ENCODE measurements at regions not wholly inside any gene's neighbourhood (a gene's known extent, or its start where the extent isn't known, plus 50 kb on each side); places are given as distances from the start of the nearest gene placed in this dataset.

DNA sequence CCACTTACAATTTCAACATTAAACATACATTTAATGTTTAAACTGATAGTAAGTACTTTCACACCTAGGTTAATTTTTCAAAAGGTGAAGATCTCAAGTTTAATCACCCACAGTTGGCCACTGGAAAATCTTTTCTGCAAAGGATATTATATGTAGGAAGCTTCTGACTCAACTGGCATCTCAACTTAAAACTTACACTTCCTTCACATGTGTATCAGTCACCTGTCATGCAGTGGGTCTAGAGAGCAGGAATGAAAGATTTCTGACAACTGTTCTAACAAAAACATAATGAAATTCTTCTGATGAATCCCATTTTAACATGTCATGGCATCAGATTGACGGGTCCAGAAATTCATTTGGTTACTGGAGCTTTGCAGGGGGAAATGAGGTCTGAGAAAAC is 192.8 kb downstream of the KLHL28 start:
- Histone ChIP-seq H3K4me3 (ENCODE audit: insufficient read depth, low read depth, low read length, poor library complexity, severe bottlenecking) (no peak overlapping the region), H3K36me3 (ENCODE audit: control insufficient read depth, insufficient read depth, low read length) (no peaks in the 10 kb centered on the region), H3K27ac (ENCODE audit: insufficient read depth, low read length, poor library complexity, severe bottlenecking) (no peak overlapping the region), H3K4me1 (ENCODE audit: control insufficient read depth, insufficient read depth, low read length, poor library complexity, severe bottlenecking) (no peaks in the 10 kb centered on the region), H3K9me3 (ENCODE audit: control insufficient read depth, low read length) (no peaks in the 10 kb centered on the region), H3K27me3 (replicated peaks; ENCODE audit: control insufficient read depth, insufficient read depth, low read length, poor library complexity, severe bottlenecking) (no peaks in the 10 kb centered on the region)
- no peak for DNase-seq

DNA sequence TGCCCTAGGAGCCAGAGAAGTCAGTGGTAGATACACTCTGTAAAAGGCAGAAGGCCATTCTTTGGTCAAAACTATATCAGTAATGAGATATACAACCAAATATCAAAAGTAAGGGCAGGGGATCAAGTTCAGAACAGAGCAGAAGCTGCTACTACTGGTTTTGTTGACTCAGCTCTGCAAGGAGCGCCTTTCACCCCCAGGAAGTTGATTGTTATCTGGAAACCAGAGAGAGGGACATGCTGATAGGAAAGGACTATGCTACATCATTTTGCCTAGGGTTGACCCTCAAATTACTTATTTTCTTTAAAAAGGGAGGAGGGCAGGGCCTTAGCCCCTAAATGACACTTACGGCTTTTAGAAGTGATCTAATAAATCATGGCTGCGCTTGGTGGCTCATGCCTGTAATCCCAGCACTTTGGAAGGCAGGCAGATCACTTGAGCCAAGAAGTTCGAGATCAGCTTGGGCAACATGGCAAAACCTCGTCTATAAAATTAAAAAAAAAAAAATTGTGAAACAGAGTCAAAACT is 194.0 kb downstream of the KLHL28 start:
- H3K36me3 ChIP-seq (ENCODE audit: control insufficient read depth, insufficient read depth, low read length), result no peaks in the 10 kb centered on the region

GRCh38 chr14:44766285-44766684 is 195.5 kb downstream of the KLHL28 start:
- no peak overlapping the region for H3K27ac ChIP-seq (ENCODE audit: insufficient read depth, low read length, poor library complexity, severe bottlenecking)
- no peak for DNase-seq
- no peaks in the 10 kb centered on the region for H3K36me3 ChIP-seq (ENCODE audit: control insufficient read depth, insufficient read depth, low read length)
- H3K27me3 ChIP-seq (replicated peaks; ENCODE audit: control insufficient read depth, insufficient read depth, low read length, poor library complexity, severe bottlenecking), result no peaks in the 10 kb centered on the region
- H3K9me3 ChIP-seq (ENCODE audit: control insufficient read depth, low read length), result no peaks in the 10 kb centered on the region
- H3K4me3 ChIP-seq (ENCODE audit: insufficient read depth, low read depth, low read length, poor library complexity, severe bottlenecking), result no peak overlapping the region
- H3K4me1 ChIP-seq (ENCODE audit: control insufficient read depth, insufficient read depth, low read length, poor library complexity, severe bottlenecking), result no peaks in the 10 kb centered on the region

More for the DNA sequence above, 194.0 kb downstream of the KLHL28 start:
- H3K27ac ChIP-seq (ENCODE audit: insufficient read depth, low read length, poor library complexity, severe bottlenecking), result no peak overlapping the region
- H3K4me3 ChIP-seq (ENCODE audit: insufficient read depth, low read depth, low read length, poor library complexity, severe bottlenecking), result no peak overlapping the region
- H3K4me1 ChIP-seq (ENCODE audit: control insufficient read depth, insufficient read depth, low read length, poor library complexity, severe bottlenecking), result no peaks in the 10 kb centered on the region
- no peaks in the 10 kb centered on the region for H3K9me3 ChIP-seq (ENCODE audit: control insufficient read depth, low read length)
- DNase-seq, result no peak
- no peaks in the 10 kb centered on the region for H3K27me3 ChIP-seq (replicated peaks; ENCODE audit: control insufficient read depth, insufficient read depth, low read length, poor library complexity, severe bottlenecking)

DNA sequence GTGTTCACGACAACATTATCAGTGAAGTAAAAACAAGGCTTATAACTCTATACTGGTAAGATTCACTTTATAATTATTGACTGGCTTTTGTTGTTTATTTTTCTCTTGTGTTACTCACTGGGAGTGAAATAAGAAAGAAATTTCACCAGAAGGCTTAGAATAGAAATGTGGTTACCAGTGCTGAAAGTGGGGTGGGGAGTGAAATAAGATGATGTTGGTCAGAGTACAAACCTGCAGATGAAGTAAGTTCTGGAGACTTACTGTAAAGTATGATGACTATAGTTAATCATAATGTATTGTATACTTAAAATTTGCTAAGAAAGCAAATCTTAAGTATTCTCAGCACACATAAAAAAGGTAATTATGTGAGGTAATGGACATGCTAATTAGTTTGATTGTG is 198.4 kb downstream of the KLHL28 start:
- H3K4me3 ChIP-seq (ENCODE audit: insufficient read depth, low read depth, low read length, poor library complexity, severe bottlenecking), result no peak overlapping the region
- H3K9me3 ChIP-seq (ENCODE audit: control insufficient read depth, low read length), result no peaks in the 10 kb centered on the region
- no peaks in the 10 kb centered on the region for H3K27me3 ChIP-seq (replicated peaks; ENCODE audit: control insufficient read depth, insufficient read depth, low read length, poor library complexity, severe bottlenecking)
- DNase-seq, result no peak
- H3K36me3 ChIP-seq (ENCODE audit: control insufficient read depth, insufficient read depth, low read length), result no peaks in the 10 kb centered on the region
- no peak overlapping the region for H3K27ac ChIP-seq (ENCODE audit: insufficient read depth, low read length, poor library complexity, severe bottlenecking)
- no peaks in the 10 kb centered on the region for H3K4me1 ChIP-seq (ENCODE audit: control insufficient read depth, insufficient read depth, low read length, poor library complexity, severe bottlenecking)

GRCh38 chr14:44759277-44759676 is 202.5 kb downstream of the KLHL28 start:
- H3K4me1 ChIP-seq (ENCODE audit: control insufficient read depth, insufficient read depth, low read length, poor library complexity, severe bottlenecking), result no peaks in the 10 kb centered on the region
- DNase-seq, result no peak
- no peak overlapping the region for H3K27ac ChIP-seq (ENCODE audit: insufficient read depth, low read length, poor library complexity, severe bottlenecking)

DNA sequence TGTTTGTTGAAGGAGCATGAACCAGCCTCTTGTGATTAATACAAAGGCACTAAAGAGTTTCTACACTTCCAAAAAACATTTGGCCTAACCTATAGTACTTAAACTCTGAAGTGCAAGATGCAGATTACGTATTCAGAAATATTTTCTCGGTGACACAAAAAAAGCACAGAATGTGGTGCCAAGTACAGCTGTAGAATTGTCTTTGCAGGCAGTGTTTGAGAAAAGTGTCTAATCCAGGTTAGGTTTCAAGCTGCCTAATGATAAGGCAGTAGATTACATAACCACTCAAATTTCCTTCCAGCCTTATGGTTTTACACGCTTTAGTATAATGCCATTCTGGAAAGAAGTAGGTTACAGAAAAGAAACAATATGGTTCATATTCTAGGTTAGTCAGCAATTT is 205.2 kb downstream of the KLHL28 start:
- H3K27ac ChIP-seq (ENCODE audit: insufficient read depth, low read length, poor library complexity, severe bottlenecking), result no peak overlapping the region
- H3K4me3 ChIP-seq (ENCODE audit: insufficient read depth, low read depth, low read length, poor library complexity, severe bottlenecking), result no peak overlapping the region
- no peaks in the 10 kb centered on the region for H3K9me3 ChIP-seq (ENCODE audit: control insufficient read depth, low read length)
- no peaks in the 10 kb centered on the region for H3K4me1 ChIP-seq (ENCODE audit: control insufficient read depth, insufficient read depth, low read length, poor library complexity, severe bottlenecking)
- H3K36me3 ChIP-seq (ENCODE audit: control insufficient read depth, insufficient read depth, low read length), result no peaks in the 10 kb centered on the region
- H3K27me3 ChIP-seq (replicated peaks; ENCODE audit: control insufficient read depth, insufficient read depth, low read length, poor library complexity, severe bottlenecking), result no peaks in the 10 kb centered on the region
- DNase-seq, result no peak

More at GRCh38 chr14:44759277-44759676, 202.5 kb downstream of the KLHL28 start:
- H3K9me3 ChIP-seq (ENCODE audit: control insufficient read depth, low read length), result no peaks in the 10 kb centered on the region
- H3K4me3 ChIP-seq (ENCODE audit: insufficient read depth, low read depth, low read length, poor library complexity, severe bottlenecking), result no peak overlapping the region
- H3K36me3 ChIP-seq (ENCODE audit: control insufficient read depth, insufficient read depth, low read length), result no peaks in the 10 kb centered on the region
- H3K27me3 ChIP-seq (replicated peaks; ENCODE audit: control insufficient read depth, insufficient read depth, low read length, poor library complexity, severe bottlenecking), result no peaks in the 10 kb centered on the region

DNA sequence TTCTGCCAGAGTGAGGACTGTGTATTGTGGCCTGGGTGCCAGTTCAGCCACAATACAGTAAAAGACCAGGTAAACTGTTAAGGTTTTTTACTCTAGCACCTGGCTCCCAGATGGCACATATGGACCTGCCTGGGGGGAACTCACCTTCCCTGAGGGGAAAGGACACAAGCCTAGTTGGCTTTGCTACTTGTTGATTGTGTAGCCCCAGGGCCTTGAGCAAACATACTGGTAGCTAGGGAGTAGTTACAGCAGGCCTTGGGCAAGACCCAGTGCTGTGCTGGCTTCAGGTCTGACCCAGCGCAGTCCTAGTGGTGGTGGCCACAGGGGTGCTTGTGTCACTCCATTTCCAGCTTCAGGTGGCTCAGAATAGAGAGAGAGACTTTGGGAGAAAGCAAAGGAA is 216.4 kb downstream of the KLHL28 start:
- Histone ChIP-seq H3K27ac (ENCODE audit: insufficient read depth, low read length, poor library complexity, severe bottlenecking) (no peak overlapping the region), H3K27me3 (replicated peaks; ENCODE audit: control insufficient read depth, insufficient read depth, low read length, poor library complexity, severe bottlenecking) (no peaks in the 10 kb centered on the region), H3K9me3 (ENCODE audit: control insufficient read depth, low read length) (no peaks in the 10 kb centered on the region), H3K36me3 (ENCODE audit: control insufficient read depth, insufficient read depth, low read length) (no peaks in the 10 kb centered on the region), H3K4me1 (ENCODE audit: control insufficient read depth, insufficient read depth, low read length, poor library complexity, severe bottlenecking) (no peaks in the 10 kb centered on the region), H3K4me3 (ENCODE audit: insufficient read depth, low read depth, low read length, poor library complexity, severe bottlenecking) (no peak overlapping the region)
- DNase-seq, result no peak

DNA sequence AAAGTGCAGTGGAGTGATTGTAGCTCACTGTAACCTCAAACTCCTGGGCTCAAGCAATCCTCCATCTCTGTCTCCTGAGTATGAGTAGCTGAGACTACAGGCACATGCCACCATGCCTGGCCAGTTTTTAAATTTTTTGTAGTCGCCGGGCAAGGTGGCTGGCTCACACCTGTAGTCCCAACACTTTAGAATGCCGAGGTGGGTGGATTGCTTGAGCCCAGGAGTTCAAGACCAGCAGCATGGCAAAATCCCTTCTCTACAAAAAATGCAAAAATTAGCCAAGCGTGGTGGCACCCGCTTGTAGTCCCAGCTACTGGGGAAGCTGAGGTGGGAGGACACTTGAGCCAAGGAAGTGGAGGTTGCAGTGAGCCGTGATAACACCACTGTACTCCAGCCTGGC is 219.5 kb downstream of the KLHL28 start:
- Histone ChIP-seq H3K27ac (ENCODE audit: insufficient read depth, low read length, poor library complexity, severe bottlenecking) (no peak overlapping the region), H3K4me1 (ENCODE audit: control insufficient read depth, insufficient read depth, low read length, poor library complexity, severe bottlenecking) (no peaks in the 10 kb centered on the region), H3K36me3 (ENCODE audit: control insufficient read depth, insufficient read depth, low read length) (no peaks in the 10 kb centered on the region), H3K9me3 (ENCODE audit: control insufficient read depth, low read length) (no peaks in the 10 kb centered on the region), H3K4me3 (ENCODE audit: insufficient read depth, low read depth, low read length, poor library complexity, severe bottlenecking) (no peak overlapping the region), H3K27me3 (replicated peaks; ENCODE audit: control insufficient read depth, insufficient read depth, low read length, poor library complexity, severe bottlenecking) (no peaks in the 10 kb centered on the region)
- no peak for DNase-seq

DNA sequence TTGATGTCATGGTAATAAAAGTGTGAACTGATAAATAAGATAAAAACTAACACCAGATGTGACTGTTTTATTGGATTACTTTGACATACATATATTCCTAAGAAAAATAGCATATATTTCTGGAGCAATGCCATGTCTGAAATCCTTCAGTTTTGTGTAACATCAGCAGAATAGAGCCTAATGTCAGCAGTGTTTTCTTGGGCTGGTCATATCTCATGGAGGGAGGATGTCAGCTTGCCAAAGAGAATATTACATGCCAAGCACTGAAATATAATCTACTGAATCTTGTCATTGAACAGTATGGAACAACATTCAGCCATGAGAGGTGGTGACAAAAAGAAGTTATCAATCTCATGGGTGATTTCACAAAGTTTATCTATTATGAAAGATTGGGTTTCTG is 220.3 kb downstream of the KLHL28 start:
- Histone ChIP-seq H3K9me3 (ENCODE audit: control insufficient read depth, low read length) (no peaks in the 10 kb centered on the region), H3K27ac (ENCODE audit: insufficient read depth, low read length, poor library complexity, severe bottlenecking) (no peak overlapping the region), H3K27me3 (replicated peaks; ENCODE audit: control insufficient read depth, insufficient read depth, low read length, poor library complexity, severe bottlenecking) (no peaks in the 10 kb centered on the region), H3K4me3 (ENCODE audit: insufficient read depth, low read depth, low read length, poor library complexity, severe bottlenecking) (no peak overlapping the region), H3K4me1 (ENCODE audit: control insufficient read depth, insufficient read depth, low read length, poor library complexity, severe bottlenecking) (no peaks in the 10 kb centered on the region), H3K36me3 (ENCODE audit: control insufficient read depth, insufficient read depth, low read length) (no peaks in the 10 kb centered on the region)
- no peak for DNase-seq

DNA sequence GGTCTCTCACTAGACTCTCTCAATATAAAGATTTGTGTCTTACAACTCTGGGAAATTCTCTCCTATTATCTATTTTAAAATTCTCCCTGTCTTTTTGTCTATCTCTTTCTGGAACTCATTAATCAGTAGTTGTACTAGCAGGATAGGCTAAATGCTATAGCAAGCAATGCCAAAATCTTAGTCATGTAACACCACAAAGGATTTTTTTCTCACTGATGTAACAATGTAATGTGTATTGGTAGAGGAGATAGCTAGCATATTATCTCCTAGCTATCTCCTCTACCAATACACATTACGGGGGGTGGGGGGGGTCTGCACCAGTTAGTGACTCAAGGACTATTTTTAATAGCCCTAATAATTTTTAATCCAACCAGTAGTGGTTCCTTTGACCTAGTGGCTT is 225.4 kb downstream of the KLHL28 start:
- Histone ChIP-seq H3K27me3 (replicated peaks; ENCODE audit: control insufficient read depth, insufficient read depth, low read length, poor library complexity, severe bottlenecking) (no peaks in the 10 kb centered on the region), H3K27ac (ENCODE audit: insufficient read depth, low read length, poor library complexity, severe bottlenecking) (no peak overlapping the region), H3K36me3 (ENCODE audit: control insufficient read depth, insufficient read depth, low read length) (no peaks in the 10 kb centered on the region), H3K4me3 (ENCODE audit: insufficient read depth, low read depth, low read length, poor library complexity, severe bottlenecking) (no peak overlapping the region), H3K9me3 (ENCODE audit: control insufficient read depth, low read length) (no peaks in the 10 kb centered on the region), H3K4me1 (ENCODE audit: control insufficient read depth, insufficient read depth, low read length, poor library complexity, severe bottlenecking) (no peaks in the 10 kb centered on the region)
- DNase-seq, result no peak

DNA sequence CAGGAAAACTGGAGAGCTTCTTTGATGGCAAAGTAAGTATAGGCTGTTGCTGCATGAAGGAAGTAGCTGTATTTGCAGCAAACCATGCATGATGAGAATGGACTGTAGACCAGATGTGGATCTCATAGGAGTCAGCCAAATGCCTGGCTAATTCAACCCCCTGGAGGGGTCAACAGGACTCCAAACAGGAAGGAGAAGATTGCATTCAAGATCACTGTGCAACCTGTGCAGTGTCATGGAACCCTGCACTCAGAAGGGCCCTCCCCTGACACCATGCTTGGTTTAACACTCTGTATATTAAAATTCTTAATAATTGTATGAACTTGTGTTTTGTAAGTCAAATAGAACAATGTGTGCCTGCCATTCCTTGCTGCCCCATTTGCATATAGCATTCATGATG is 225.1 kb upstream of the FSCB start:
- H3K4me1 ChIP-seq (ENCODE audit: control insufficient read depth, insufficient read depth, low read length, poor library complexity, severe bottlenecking), result no peaks in the 10 kb centered on the region
- no peaks in the 10 kb centered on the region for H3K9me3 ChIP-seq (ENCODE audit: control insufficient read depth, low read length)
- no peaks in the 10 kb centered on the region for H3K27me3 ChIP-seq (replicated peaks; ENCODE audit: control insufficient read depth, insufficient read depth, low read length, poor library complexity, severe bottlenecking)
- H3K36me3 ChIP-seq (ENCODE audit: control insufficient read depth, insufficient read depth, low read length), result no peaks in the 10 kb centered on the region
- no peak for DNase-seq
- no peak overlapping the region for H3K4me3 ChIP-seq (ENCODE audit: insufficient read depth, low read depth, low read length, poor library complexity, severe bottlenecking)
- H3K27ac ChIP-seq (ENCODE audit: insufficient read depth, low read length, poor library complexity, severe bottlenecking), result no peak overlapping the region
